ENCODE measurements at regions not wholly inside any gene's neighbourhood (a gene's known extent, or its start where the extent isn't known, plus 50 kb on each side); places are given as distances from the start of the nearest gene placed in this dataset.

DNA sequence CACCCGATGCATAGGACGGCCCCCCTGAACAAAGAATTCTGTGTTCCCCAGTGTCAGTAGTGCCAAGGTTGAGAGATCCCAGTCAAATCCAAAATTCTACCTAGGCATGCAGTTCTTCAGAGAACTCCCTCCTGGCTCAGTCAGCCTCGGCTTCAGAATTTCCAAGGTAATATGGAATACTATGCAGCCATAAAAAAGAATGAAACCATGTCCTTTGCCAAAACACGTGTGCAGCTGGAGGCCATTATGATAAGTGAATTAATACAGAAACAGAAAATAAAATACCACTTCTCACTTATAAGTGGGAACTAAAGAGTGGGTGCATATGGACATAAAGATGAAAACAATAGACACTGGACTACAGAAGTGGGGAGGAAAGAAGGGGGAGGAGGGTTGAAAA is 87.1 kb upstream of the TRIO start:
- no peak for ATAC-seq
- intact Hi-C loops (cut with micrococcal nuclease) = no loop called here

DNA sequence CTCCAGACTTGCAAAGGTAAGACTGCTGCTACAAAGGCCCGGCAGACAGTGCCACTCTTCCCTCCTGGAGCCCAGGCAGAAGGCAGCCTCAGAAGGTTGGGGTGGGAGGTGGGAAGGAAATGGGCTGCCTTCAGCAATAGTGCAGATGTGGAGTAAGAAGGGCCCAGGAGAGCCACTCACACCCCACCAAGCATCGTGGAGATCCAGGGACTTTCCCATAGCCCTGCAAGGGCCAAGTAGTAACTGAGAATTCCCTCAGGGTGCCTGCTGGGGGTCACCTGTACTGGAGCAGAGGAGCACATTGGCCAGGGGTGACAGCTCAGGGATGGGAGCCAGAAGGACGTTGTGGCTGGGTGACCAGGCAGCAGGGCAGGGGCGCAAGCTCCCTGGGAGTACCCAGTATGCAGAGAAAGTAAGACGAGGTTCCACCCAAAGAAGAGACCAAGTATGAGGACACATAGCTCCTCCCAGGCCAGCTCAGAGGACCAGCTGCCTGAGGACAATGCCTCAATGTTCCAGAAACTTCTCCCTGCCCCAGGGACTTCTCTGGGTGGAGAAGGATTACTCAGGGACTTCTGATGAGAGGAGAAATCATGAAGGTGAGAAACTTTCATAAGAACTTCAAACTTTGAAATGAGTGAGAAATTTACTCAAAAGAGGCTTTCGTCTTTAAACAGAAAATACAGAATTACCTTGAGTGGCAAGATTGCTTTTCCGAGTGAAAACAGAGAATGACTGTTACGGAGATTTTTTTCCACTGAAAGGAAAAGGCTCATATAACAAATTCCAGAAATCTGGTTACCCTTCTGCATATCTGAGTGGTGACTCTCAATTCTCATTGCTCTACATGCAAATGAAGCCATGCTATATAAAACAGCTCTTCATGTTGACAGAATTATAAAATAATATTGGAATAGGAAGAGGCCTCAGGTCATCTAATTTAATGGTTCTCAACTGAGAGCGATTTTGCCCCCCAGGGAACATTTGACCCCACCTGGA is 87.9 kb upstream of the TRIO start:
- ATAC-seq (no peak), DNase-seq (no peak)
- intact Hi-C loops (cut with micrococcal nuclease) = no loop called here

More for the DNA sequence above, 87.1 kb upstream of the TRIO start:
- no peak for DNase-seq

DNA sequence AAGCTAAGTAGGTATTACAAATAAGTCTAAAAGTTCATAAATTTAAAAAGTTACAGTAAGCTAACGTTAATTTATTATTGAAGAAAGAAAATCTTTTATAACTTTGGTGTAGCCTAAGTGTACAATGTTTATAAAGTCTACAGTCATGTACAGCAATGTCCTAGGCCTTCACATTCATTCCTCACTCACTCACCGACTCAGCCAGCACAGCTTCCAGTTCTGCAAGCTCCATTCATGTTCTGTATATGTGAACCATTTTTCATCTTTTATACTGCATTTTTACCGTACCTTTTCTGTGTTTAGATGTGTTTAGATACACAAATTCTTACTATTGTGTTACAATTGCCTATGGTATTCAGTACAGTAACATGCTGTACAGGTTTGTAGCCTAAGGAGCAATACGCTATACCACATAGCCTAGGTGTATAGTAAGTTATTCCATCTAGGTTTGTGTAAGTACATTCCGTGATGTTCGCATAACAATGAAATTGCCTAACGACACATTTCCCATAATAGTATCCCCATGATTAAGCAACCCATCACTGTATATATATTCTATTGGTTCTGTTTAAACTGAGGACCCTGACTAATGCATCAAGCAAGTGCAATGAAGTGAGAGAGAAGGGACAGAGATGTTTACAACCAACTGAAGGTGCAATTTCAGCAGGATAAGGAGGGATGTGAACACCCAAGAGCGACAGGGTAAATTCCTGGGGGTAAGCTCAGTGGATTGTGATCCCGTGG is 88.9 kb upstream of the TRIO start:
- intact Hi-C loops (cut with micrococcal nuclease) = no loop called here
- no peak for ATAC-seq
- no peak for DNase-seq

DNA sequence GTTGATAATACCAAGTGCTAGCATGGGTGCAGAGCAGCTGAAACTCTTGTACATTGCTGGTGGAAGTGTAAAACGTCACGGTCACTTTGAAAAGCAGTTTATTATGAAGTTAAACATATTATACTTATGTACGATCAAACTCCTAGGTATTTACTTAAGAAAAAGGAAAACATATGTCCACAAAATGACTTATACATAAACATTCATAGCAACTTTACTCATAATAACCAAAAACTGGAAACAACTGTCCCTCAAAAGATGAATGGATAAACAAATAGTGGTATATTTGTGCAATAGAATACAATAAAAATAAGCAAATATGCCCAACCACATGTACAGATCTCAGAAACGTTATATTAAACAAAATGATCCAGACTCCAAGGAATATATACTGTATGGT is 92.3 kb upstream of the TRIO start:
- ATAC-seq (no peak), DNase-seq (no peak)
- intact Hi-C loops (cut with micrococcal nuclease) = no loop called here

DNA sequence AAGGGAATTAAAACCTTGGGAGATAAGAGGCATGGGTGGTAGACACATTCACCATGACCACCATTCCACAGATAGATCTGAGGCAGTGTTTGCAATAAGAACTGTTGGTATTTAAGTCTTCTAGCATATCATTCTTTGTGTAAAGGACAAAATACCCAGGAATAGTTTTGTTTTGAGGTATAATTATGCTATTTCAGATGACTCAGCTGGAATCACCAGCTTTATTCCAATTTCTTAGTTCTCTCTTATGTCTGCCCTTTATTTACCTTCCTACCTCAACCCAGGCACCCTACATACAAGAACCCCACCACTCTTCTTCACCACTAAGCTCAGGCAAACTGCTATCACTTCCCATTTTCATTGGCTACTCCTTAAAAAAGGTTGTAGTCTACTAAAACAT is 94.7 kb upstream of the TRIO start:
- intact Hi-C loops (cut with micrococcal nuclease) = no loop called here
- no peak for ATAC-seq
- DNase-seq = no peak

DNA sequence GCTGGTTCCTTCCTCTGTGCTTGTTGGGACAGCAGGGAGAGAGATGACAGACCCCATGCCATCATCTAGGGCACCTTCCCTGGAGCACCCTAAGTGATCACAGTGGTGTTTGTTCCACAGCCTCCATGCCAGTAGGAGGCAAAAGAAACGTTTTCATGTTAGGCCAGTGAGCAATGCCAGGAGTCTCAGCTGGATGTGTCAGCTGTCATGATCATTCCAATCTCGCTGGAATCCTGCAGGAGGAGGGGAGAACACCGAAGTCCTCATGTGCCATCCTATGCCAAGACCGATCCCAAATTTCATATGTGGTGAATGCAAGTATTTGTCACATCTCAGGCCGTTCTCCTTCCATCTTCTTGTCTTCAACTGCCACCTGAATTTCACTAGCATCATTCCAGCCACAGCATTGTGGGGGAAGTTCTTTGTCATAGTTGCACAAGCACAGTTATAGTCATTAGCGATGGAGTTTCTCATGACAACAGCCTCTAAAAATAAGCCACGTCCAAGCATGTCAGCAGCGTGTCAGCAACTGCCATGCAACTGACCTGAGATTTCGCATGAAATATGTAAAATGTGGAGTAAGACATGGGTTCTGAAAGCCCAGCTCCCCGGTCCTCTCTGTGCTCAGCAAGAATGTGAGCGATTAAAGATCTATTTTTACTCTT is 97.2 kb upstream of the DNAH5 start:
- peak; percentile 34 for ATAC-seq
- intact Hi-C loops (cut with micrococcal nuclease) = no loop called here
- DNase-seq = no peak

DNA sequence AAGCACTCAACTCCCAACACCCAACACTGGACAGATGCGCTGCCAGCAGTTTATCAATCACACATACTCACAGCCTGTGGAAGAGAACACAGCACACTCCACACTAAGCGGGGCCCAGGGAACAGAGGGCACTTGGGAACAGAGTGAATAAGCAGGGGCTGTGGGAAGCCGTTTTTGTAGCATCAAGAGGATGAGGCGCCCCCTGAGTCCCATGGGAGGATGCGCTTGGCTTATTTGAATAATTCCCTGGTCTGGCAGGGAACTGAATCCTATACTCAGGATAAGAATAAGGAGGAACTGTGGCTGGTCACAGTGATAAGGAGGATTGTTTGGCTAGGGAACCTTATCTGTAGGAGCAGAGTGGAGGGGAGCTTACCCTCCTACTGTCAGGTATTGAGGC is 96.1 kb upstream of the DNAH5 start:
- ATAC-seq = peak; percentile 17

DNA sequence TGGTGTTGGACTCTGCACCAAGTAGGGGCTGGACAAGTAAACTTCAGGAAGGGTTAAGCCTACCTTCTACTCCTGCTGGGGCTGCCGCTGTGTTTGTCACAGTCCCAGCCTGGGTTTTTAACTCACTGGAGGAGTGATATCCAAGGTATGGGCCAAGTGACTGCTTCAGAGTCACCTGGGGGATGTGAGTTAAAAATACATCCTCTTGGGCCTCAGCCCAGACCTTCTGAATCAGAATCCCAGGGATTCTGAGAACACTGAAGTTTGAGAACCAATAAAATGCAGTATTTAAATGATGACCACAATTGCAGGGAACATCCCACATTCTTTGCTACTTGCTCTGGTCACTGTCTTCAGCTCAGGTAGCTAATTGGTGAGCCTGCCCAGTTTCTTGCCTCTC is 95.1 kb upstream of the DNAH5 start:
- ATAC-seq = no peak
- no peak for DNase-seq
- intact Hi-C loops (cut with micrococcal nuclease) = no loop called here

More for the DNA sequence above, 96.1 kb upstream of the DNAH5 start:
- intact Hi-C loops (cut with micrococcal nuclease) = no loop called here
- DNase-seq = no peak

DNA sequence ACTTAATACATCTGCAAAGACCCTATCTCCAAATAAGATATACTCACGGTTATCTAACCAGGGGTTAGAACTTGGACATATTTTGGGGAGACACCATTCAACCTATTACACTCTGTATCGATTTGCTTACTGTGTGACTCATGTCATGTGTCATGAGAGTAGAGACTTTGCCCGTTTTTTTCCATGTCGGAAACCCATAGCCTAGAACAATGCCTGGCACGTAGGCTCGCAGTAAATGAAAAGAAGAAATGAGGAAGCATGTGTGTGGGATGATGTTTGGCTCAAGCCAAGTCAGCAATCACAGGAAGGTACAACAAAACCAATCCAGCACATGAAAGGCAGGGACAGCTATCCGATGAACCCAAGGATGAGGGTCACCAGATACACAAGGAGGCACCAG is 94.6 kb upstream of the DNAH5 start:
- intact Hi-C loops (cut with micrococcal nuclease) = no loop called here
- no peak for DNase-seq
- ATAC-seq = no peak

DNA sequence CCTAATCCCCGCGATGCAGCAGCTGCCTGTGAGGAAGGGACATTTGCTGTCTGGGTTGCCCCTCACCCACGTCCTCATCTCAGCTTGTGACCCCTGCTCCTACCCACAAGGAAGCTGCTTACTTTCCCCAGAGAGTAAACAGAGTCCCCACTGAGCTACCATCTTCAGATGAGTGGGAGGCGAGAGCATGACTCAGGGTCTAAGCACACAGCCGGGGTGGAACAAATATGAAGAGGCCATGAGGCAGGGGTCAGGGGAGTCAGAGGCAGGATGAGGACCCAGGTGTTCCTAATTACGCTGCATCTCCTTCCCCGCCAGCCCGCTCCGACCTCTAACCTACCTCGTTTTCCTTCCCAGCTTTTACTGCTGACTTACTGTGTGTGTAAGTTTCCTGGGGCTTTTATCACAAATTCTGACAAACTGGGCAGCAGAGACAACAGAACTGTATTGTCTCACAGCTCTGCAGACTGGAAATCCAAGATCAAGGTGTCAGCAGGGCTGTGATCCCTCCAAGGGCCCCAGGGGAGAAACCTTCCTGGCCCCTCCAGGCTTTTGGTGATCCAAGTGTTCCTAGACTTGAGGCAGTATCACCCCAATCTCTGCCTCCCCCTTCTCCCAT is 94.0 kb upstream of the DNAH5 start:
- intact Hi-C loops (cut with micrococcal nuclease) = no loop called here
- DNase-seq (no peak), ATAC-seq (no peak)

DNA sequence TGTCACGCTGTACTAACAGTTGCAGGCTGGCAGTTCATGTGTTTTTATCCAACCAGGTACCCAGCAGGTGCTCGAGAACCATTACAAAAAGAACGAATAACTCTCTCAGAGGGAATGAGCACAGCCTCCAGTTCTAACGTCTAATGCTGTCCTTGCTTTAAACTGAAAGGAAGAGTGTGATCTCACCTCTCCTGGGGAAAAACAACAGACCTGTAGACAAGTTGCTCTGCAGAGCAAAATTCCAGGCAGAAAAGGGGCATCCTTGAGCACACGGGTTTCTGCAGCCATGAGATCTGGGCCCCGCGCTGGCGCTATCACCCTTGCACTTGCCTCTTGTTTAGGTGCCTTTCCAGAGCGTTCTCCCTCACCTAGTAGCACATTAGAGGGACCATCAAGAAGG is 92.5 kb upstream of the DNAH5 start:
- no peak for ATAC-seq

DNA sequence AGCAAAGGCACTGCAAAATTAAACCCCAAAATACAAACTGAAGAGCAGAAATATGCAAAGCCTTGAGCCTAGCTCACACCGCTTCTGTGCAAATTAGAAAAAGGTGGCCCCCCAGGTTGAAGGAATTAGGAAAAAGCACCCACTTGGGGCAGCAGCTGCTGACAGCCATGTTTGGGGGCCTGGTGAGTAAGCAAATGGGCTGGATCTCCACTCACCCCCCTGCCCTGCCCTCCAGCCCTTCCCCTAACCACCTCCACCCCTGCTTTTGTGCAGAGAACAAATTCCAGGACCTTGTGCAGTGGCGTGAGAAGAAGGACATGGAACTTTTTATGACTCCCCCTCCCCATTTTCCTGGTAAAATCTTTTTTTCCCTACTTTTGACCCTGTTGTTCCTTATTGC is 92.0 kb upstream of the DNAH5 start:
- intact Hi-C loops (cut with micrococcal nuclease) = no loop called here
- ATAC-seq = no peak
- no peak for DNase-seq

More for the DNA sequence above, 92.5 kb upstream of the DNAH5 start:
- intact Hi-C loops (cut with micrococcal nuclease) = no loop called here
- DNase-seq = no peak

DNA sequence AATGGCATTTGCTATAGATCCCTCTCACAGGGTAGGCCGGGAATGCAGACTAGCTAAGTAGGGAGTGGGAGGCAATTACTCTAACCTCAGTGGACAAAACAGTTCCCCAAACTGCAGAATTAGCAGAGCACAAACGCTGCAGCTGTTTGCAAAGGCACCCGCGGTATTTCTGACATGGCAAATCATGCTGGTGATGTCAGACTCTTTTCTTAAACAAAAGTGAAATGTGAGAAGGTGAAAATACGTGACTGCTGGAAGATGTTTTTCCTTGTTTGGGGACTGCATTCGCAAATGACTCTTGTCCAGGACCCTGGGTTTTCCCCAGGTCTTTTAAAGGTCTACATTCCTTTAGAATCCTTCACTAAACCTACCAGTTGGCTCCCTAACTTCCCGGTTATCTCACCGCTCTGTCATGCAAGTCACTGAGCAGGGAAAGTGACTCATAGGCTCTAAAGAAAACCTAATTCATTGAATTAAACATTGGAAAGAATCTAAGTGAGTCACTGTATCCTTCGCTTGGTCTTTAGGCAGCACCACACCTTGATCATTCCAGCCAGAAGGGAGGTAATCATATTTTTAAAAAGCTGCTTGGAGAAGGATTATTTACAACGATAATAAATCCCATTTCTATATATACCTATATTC is 91.5 kb upstream of the DNAH5 start:
- no peak for DNase-seq
- ATAC-seq = peak; percentile 82
- intact Hi-C loops (cut with micrococcal nuclease) = no loop called here

DNA sequence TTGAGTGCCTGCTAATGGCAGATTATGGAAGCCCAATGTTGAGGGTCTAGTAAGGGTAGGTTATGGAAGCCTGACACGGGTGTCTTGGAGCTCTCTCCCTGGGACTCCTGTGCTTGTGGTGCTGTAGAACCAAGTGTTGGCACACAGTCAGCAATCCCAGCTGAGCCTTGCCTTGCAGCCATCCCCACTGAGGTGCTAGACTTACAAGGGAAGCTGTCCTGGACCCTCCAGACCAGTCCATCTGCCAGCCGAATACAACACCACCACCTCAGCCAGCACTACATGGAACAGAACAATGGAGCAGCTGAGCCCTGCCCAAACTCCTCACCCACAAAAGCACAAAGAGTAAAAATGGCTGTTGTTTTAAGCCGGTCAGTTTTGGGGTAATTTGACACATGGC is 90.5 kb upstream of the DNAH5 start:
- DNase-seq (no peak), ATAC-seq (no peak)
- intact Hi-C loops (cut with micrococcal nuclease) = no loop called here

DNA sequence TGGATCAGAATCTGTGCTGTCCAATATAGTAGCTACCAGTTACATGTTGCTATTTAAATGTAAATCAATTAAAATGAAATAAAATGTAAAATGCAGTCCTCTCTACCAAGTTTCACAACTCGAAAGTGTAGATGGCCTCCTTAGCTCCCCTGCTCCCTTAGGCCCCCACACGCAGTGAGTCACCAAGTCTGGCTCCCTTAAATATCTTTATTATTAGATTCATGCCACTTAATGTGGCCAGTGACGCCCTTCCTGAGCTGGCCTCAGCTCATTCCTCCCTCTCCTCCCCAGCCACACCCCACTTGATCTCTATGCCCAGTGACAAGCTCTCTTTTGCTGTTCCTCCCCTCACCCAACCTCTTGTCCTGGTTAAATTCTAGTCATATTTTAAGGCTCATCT is 88.4 kb upstream of the DNAH5 start:
- ATAC-seq (no peak), DNase-seq (no peak)
- intact Hi-C loops (cut with micrococcal nuclease) = no loop called here

DNA sequence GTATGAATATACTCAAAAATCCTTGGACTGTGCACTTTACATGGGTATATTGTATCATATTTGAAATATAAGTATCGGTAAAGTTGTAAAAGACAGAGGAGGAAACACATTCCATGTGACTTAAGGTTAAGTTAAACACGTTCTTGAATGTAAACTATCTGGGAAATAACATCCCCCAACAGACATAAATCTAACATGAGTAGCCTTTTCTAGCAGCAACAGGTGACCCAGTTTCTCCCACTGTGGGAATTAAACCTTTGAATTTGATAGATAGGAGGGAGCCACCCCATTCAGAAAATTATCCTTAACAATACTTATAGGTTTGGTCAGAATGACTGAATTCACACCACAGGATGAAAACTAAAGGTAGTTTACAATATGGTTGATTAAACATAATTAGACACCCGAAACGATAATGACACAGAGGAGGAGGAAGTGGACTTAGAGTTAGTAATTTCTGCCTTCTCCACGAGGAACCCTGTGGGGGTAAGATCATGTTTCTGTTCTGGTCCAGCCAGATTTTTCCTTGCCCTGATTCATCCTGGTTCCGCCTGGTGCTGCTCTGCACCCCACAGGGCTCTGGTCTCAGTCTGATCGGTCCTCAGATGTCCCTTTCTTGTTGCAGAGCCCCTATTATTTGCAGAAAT is 84.6 kb upstream of the DNAH5 start:
- no peak for ATAC-seq
- DNase-seq = no peak
- intact Hi-C loops (cut with micrococcal nuclease) = no loop called here

DNA sequence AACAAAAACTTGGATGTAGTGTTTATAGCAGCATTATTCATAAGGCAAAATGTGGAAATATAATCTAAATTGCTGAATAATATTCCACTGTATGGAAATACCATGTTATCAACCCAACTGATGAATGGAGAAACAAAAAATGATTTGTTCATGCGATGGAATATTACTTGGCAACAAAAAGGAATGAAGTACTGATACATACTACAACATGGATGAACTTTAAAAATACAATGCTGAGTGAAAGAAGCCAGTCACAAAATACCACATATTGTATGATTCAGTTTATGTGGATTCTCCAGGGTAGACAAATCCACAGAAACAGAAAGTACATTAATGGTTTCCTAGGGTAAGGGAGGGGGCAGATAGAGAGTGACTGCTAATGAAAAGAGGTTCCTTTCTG is 83.7 kb upstream of the DNAH5 start:
- intact Hi-C loops (cut with micrococcal nuclease) = no loop called here
- ATAC-seq = no peak

DNA sequence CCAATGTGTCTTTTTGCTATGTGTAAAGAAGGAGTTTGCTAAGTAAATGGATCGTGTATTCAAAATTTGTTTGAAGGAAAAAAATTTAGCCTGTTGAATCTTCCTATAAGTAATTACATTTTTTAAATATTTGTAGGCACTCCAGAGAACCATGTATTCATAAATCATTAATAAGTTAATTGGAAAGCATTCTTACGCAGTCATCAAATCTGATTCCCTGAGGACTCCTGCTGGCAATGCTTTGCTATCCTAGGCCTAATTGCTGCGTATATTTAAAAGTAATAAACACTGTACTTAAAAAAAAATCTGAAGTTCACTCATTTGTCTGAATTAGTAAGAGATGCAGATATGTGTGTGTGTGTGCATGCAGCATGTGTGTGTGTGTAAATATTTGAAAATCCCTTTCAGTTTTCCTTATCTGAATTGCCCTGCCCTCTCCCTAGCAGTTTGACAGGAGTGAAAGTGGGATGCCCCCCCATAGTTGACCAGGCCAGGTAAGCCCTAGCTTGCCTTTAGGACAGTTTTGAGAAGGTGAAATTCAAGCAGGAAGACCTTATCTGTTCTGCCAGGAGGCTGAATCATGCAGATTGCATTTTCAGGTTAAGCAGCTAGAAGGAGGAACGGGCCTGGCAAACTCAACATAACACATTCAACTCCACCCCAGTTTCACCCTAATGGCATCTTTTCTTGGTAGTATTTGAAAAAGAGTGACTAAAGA is 81.2 kb upstream of the DNAH5 start:
- intact Hi-C loops (cut with micrococcal nuclease) = no loop called here
- ATAC-seq (no peak), DNase-seq (no peak)

More for the DNA sequence above, 83.7 kb upstream of the DNAH5 start:
- no peak for DNase-seq
